Inferior parietal cortex (tissue), 1 donor: ENCODE measurements at regions not wholly inside any gene's neighbourhood (a gene's known extent, or its start where the extent isn't known, plus 50 kb on each side); places are given as distances from the start of the nearest gene placed in this dataset.

Experiments
- DNase-seq: peaks from one replicate; pipeline ENCODE4 v3.0.0-alpha.2; 2016; ENCODE audit errors: extremely low spot score

DNA sequence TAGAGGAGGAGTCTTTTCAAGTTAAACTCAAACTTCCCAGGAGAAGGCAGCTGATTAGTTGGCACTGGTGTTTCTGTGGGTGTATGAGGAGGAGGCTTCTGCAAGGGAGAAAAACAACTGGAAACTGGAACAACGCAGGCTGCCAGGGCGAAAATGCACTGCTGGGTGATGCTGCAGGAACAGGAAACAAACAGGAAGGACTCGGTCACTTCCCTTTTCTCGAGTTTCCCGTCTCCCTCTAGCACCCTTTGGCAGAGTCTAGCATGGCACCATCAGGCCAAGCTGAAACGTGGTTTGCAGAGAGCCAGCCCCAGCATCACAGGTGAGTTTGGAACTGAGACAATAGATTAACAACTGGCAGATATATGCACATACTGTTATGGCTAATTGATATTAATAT is 77.5 kb upstream of the CAST start:
- no peak for DNase-seq

GRCh38 chr5:96588539-96588938 is 73.6 kb upstream of the CAST start:
- no peak for DNase-seq

- DNase-seq: no peak
Observed at GRCh38 chr5:96590796-96591195, 71.4 kb upstream of the CAST start.

- no peak for DNase-seq
Observed at GRCh38 chr5:96595300-96596090, 66.7 kb upstream of the CAST start.

DNA sequence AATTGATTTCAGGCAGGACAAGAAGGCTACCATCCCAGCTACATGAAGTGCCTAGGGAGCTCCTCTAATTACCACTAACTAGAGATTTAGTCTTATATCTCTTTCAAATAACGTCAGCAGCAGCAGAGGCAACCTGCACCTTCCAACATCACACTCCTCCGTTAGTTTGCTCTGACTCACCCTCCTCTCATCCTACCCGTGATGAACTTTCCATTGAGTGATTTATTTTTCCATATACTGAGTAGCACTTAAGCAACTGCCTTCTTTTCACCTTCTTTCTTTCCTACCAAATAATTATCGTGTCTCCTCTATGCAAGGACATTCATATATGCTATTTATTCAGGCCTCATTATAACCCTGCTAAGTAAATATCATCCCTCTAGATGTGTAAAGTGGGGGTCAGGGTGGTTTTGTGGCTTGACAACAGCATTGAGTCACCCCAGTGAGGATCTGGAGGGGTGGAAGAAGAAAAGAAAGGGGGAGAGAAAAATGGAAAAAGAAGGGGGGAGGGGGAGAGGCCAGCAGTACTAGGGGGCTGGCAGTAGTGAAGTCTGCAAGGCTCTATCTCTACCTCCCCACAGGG is 64.6 kb upstream of the CAST start:
- no peak for DNase-seq

- no peak for DNase-seq
Observed at GRCh38 chr5:96601200-96601599, 61.0 kb upstream of the CAST start.

- DNase-seq: peak; percentile 91
Observed at GRCh38 chr5:96601715-96602244, 60.4 kb upstream of the CAST start.

- no peak for DNase-seq
Observed at GRCh38 chr5:96602776-96603175, 59.4 kb upstream of the CAST start.

DNA sequence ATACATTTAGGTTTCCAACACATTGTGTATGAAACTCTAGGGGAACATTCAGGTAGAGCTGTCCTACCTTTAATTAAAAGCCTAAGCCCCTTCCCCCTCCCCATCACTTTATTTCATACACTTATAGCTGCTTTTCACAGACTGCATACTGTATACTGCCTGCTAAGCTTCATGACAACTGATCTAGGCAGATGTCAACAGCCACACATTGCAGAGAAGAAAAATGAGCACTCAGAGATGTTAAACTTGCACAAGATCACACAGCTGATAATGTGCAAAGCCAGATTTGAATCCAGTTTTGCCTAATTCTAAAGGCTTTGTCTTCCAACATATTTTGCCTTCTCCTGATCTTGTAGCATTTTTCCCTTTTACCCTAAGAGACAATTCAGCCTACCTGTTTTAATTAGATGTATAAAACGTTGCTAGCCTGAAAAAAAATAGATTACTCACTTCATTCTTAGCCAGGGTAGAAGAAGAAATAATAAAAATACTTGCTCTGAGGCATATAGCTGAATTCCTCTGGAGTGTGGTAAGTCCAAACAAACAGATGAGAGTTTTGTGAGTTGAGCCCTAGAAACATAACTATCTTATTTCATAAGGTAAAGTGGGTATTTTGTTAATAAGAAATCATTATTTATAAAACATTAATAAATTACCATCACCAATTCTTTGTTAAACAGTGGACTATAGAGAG is 56.9 kb upstream of the CAST start:
- DNase-seq: no peak

DNA sequence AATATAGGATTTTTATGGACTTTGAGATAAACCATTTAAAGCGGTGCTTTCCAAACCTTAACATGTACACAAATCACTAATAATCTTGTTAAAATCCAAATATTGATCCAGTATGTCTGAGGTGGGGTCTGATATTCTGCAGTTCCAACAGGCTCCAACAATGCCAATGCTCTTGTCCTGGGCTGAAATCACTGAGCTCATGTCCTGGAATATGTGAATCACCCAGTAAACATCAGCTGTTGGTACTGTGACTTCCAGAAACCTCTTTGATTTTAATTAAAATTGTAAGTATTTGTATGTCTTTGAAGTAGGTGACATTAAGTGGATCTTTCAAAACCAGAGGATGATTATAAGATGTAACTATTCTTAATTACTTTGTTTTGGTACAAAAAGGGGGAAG is 52.8 kb upstream of the CAST start:
- DNase-seq: no peak

GRCh38 chr5:96610747-96611146 is 51.4 kb upstream of the CAST start:
- no peak for DNase-seq

DNA sequence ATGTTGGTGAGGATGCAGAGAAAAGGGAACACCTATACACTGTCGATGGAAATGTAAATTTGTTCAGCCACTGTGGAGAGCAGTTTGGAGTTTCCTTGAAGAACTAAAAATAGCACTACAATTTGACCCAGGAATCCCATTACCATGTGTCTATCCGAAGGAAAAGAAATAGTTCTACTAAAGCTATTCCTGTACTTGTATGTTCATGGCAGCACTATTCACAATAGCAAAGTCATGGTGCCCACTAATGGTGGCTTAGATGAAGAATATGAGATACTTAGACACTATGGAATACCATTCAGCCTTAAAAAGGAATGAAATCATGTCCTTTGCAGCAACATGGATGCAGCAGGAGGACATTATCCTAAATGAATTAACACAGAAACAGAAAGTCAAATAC is 50.2 kb upstream of the CAST start:
- DNase-seq: no peak
